Liver (tissue), 8 donors: ENCODE measurements at regions not wholly inside any gene's neighbourhood (a gene's known extent, or its start where the extent isn't known, plus 50 kb on each side); places are given as distances from the start of the nearest gene placed in this dataset.

Experiments used
- DNase-seq: peaks from one replicate; pipeline ENCODE4 v3.0.0-alpha.2; 2017; ENCODE audit warnings: low spot score
- H3K27ac ChIP-seq, 2 donors: one replicate each; pipeline ENCODE4 v1.7.0; 2013; ENCODE audit warnings: inconsistent platforms in 2 of 2, low read length in 2 of 2, control low read depth in 1 of 2, low read depth in 1 of 2, mild to moderate bottlenecking in 1 of 2
- H3K27me3 ChIP-seq, 4 donors: one replicate each; pipeline versions ENCODE4 v1.6.1 to v1.7.0; 2013; ENCODE audit warnings: low read length in 3 of 4, inconsistent platforms in 1 of 4, mild to moderate bottlenecking in 1 of 4, moderate library complexity in 1 of 4; ENCODE audit not compliant: control insufficient read depth in 4 of 4, insufficient read depth in 4 of 4
- H3K36me3 ChIP-seq, 4 donors: one replicate each; pipeline versions ENCODE4 v1.6.1 to v1.7.0; 2013; ENCODE audit warnings: low read length in 3 of 4, mild to moderate bottlenecking in 3 of 4, low read depth in 1 of 4, moderate library complexity in 1 of 4; ENCODE audit not compliant: control insufficient read depth in 4 of 4, insufficient read depth in 3 of 4
- H3K4me1 ChIP-seq, 4 donors: one replicate each; pipeline versions ENCODE4 v1.6.1 to v1.7.0; 2013; ENCODE audit warnings: low read length in 3 of 4, mild to moderate bottlenecking in 3 of 4, moderate library complexity in 1 of 4; ENCODE audit not compliant: control insufficient read depth in 4 of 4, insufficient read depth in 4 of 4
- H3K4me3 ChIP-seq, 3 donors: one replicate each; pipeline versions ENCODE4 v1.6.1 to v1.7.0; 2013; ENCODE audit warnings: low read length in 3 of 3, control low read depth in 1 of 3, low read depth in 1 of 3, mild to moderate bottlenecking in 1 of 3
- H3K9ac ChIP-seq, 2 donors: one replicate each; pipeline ENCODE4 v1.7.0; 2013; ENCODE audit warnings: low read length in 2 of 2, mild to moderate bottlenecking in 2 of 2, moderate library complexity in 2 of 2, control low read depth in 1 of 2, low read depth in 1 of 2
- H3K9me3 ChIP-seq, 4 donors: one replicate each; pipeline versions ENCODE4 v1.6.1 to v1.7.0; 2013; ENCODE audit warnings: low read length in 3 of 4; ENCODE audit not compliant: control insufficient read depth in 4 of 4
- EGR1 ChIP-seq, 2 donors: IDR thresholded peaks; 2 replicates each; pipeline ENCODE4 v1.6.1; 2016 to 2018; ENCODE audit warnings: antibody characterized with exemption in 2 of 2, low read depth in 2 of 2
- FOXA1 ChIP-seq: IDR thresholded peaks from 2 replicates; pipeline ENCODE4 v1.6.1; 2016; ENCODE audit warnings: antibody characterized with exemption
- FOXA2 ChIP-seq: IDR thresholded peaks from 2 replicates; pipeline ENCODE4 v1.6.1; 2016; ENCODE audit warnings: antibody characterized with exemption
- GABPA ChIP-seq, 2 donors: IDR thresholded peaks in 1 of 2; conservative IDR thresholded peaks in 1 of 2; 2 replicates each; pipeline ENCODE4 v1.6.1; 2016; ENCODE audit warnings: antibody characterized with exemption in 2 of 2, mild to moderate bottlenecking in 1 of 2, moderate library complexity in 1 of 2
- HNF4G ChIP-seq: IDR thresholded peaks from 2 replicates; pipeline ENCODE4 v1.6.1; 2016; ENCODE audit warnings: antibody characterized with exemption
- JUND ChIP-seq, 2 donors: IDR thresholded peaks; 2 replicates each; pipeline ENCODE4 v1.6.1; 2016; ENCODE audit warnings: antibody characterized with exemption in 2 of 2
- MAX ChIP-seq: IDR thresholded peaks from 2 replicates; pipeline ENCODE4 v1.6.1; 2016; ENCODE audit warnings: antibody characterized with exemption
- NR2F2 ChIP-seq: IDR thresholded peaks from 2 replicates; pipeline ENCODE4 v1.6.1; 2016; ENCODE audit warnings: antibody characterized with exemption
- RXRA ChIP-seq, 2 donors: IDR thresholded peaks; 2 replicates each; pipeline ENCODE4 v1.6.1; 2017 to 2018; ENCODE audit warnings: antibody characterized with exemption in 2 of 2, mild to moderate bottlenecking in 1 of 2
- TAF1 ChIP-seq: conservative IDR thresholded peaks from 2 replicates; pipeline ENCODE4 v1.6.1; 2016; ENCODE audit warnings: antibody characterized with exemption, mild to moderate bottlenecking
- YY1 ChIP-seq: IDR thresholded peaks from 2 replicates; pipeline ENCODE4 v1.6.1; 2016; ENCODE audit warnings: antibody characterized with exemption, mild to moderate bottlenecking
- WGBS: extraction: QIAGEN DNeasy Blood & Tissue Kit; methylation state at CpG from one replicate; pipeline ENCODE4 v1.1.7; 2013; 5-methylcytosine and 5-hydroxymethylcytosine counted together
- TF ChIP-seq, protein P1 (sequence below): IDR thresholded peaks from 2 replicates; pipeline ENCODE4 v1.6.1; 2016; ENCODE audit warnings: antibody characterized with exemption
- TF ChIP-seq, protein P2 (sequence below): fragments of 150-350 bp; IDR thresholded peaks from 2 replicates; pipeline ENCODE4 v1.5.1; 2017; ENCODE audit warnings: improper control_type of control experiment, low read depth, low read length; ENCODE audit not compliant: missing input control
- TF ChIP-seq, protein P3 (sequence below): IDR thresholded peaks from 2 replicates; pipeline ENCODE4 v1.6.1; 2016; ENCODE audit warnings: antibody characterized with exemption
- donor health status: healthy.
- donor health status: healthy.
- donor health status: healthy.
- donor health status: healthy.
- donor health status: healthy.

DNA sequence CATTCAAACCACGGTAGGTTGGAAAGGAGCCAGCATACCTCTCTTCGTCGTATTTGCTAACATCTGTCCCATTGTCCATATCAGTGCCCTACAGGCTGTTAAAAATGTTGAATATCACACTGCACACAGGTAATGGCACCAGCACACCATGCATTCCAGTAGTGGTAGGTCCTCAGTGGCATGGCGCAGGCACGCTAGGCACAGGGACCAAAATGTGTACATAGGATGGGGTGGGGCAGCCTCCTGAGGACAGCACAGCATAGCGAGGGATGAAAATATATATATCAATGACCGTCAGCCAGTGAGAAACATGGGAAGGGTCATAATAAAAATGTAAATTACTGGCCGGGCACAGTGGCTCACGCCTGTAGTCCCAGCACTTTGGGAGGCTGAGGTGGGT, 99.9 kb upstream of the CTBP2 start:
- no peak for DNase-seq
- Histone ChIP-seq H3K9me3 (no peaks in the 10 kb centered on the region), H3K9ac (no peak overlapping the region), H3K36me3 (no peaks in the 10 kb centered on the region), H3K4me1 (no peaks in the 10 kb centered on the region), H3K27ac (no peak overlapping the region), H3K4me3 (no peak overlapping the region), H3K27me3 (peaks cover 0 to 4% (median 0%) of the 10 kb centered on the region in 4 donors)
- TF ChIP-seq TAF1 = no peak
- no peak for TF ChIP-seq FOXA2
- no peak for TF ChIP-seq NR2F2
- TF ChIP-seq HNF4G = no peak
- TF ChIP-seq, protein P1, sequence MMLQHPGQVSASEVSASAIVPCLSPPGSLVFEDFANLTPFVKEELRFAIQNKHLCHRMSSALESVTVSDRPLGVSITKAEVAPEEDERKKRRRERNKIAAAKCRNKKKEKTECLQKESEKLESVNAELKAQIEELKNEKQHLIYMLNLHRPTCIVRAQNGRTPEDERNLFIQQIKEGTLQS = no peak
- TF ChIP-seq JUND (IDR thresholded peaks at IDR 0.05) = no peak
- no peak for TF ChIP-seq MAX
- TF ChIP-seq RXRA (IDR thresholded peaks at IDR 0.05) = no peak
- no peak for TF ChIP-seq YY1
- TF ChIP-seq, protein P2, sequence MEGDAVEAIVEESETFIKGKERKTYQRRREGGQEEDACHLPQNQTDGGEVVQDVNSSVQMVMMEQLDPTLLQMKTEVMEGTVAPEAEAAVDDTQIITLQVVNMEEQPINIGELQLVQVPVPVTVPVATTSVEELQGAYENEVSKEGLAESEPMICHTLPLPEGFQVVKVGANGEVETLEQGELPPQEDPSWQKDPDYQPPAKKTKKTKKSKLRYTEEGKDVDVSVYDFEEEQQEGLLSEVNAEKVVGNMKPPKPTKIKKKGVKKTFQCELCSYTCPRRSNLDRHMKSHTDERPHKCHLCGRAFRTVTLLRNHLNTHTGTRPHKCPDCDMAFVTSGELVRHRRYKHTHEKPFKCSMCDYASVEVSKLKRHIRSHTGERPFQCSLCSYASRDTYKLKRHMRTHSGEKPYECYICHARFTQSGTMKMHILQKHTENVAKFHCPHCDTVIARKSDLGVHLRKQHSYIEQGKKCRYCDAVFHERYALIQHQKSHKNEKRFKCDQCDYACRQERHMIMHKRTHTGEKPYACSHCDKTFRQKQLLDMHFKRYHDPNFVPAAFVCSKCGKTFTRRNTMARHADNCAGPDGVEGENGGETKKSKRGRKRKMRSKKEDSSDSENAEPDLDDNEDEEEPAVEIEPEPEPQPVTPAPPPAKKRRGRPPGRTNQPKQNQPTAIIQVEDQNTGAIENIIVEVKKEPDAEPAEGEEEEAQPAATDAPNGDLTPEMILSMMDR = no peak
- WGBS = 84% methylated on average over 9 of the region's 9 CpGs

DNA sequence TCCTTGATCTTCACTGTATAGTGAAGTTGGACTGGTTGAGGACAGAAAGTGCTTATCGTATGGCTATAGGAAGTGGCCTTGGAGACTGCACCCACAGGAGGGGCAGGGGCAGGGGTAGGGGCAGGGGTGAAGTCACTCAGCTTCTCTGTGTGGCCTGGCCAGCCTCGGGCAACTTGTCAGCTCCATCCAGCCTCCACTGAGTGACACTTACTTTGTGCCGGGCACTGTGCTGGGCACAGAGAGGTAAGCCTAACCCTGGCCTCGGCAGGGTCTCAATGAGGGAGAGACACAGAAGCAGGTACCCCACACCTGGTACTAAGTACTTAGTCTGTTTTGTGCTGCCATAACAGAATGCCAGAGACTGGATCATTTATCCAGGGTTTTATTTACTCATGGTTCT, 99.3 kb upstream of the CTBP2 start:
- no peak overlapping the region for H3K4me3 ChIP-seq
- no peaks in the 10 kb centered on the region for H3K9me3 ChIP-seq
- DNase-seq = no peak
- peaks cover 0 to under 1% (median 0%) of the 10 kb centered on the region in 4 donors for H3K27me3 ChIP-seq
- no peaks in the 10 kb centered on the region for H3K36me3 ChIP-seq
- no peak overlapping the region for H3K27ac ChIP-seq
- TF ChIP-seq FOXA1 = no peak
- TF ChIP-seq EGR1 (IDR thresholded peaks at IDR 0.05; ENCODE audit: low read depth in 2 of 2) = no peak
- no peak for TF ChIP-seq GABPA (IDR thresholded peaks at IDR 0.05 in 1 of 2, conservative IDR thresholded peaks at IDR 0.05 in 1 of 2)
- H3K9ac ChIP-seq = no peak overlapping the region
- 83% methylated on average over 4 of the region's 4 CpGs for WGBS
- H3K4me1 ChIP-seq = no peaks in the 10 kb centered on the region

- Histone ChIP-seq H3K27me3 (no peaks in the 10 kb centered on the region), H3K4me3 (no peak overlapping the region), H3K36me3 (no peaks in the 10 kb centered on the region), H3K9ac (no peak overlapping the region), H3K9me3 (no peaks in the 10 kb centered on the region), H3K4me1 (no peaks in the 10 kb centered on the region), H3K27ac (no peak overlapping the region)
- DNase-seq = no peak
- 83% methylated on average over 2 of the region's 2 CpGs for WGBS
- no peak for TF ChIP-seq JUND (IDR thresholded peaks at IDR 0.05)
Observed at GRCh38 chr10:125258676-125259075, 98.3 kb upstream of the CTBP2 start.

DNA sequence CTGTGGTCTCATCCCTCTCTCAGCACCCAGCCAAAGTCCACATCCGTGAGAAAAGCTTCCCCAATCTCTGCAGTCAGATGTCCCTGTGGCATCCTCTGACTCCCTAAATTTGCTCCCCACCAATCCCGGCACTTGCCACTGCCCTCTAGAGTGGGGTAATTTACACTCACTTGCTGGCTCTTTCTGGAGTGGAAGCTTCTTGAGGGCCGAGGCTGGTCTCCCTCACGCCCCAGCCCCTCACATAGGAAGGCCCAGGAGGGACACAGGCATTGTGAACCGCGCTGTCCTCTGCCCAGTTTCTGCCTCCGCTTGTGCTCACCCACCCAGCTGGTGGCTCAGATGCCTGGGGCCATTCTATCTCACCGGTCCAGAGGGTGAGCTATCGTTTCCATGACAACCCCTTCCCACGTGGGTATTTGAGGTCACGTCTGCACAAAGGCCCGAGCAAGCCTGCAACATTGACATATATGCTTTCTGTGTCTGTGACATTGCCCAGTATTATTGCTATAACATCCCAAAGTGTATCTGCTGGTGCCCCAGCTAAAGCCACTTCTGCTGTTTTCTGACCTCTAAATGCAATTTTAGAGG, 97.3 kb upstream of the CTBP2 start:
- TF ChIP-seq, protein P3, sequence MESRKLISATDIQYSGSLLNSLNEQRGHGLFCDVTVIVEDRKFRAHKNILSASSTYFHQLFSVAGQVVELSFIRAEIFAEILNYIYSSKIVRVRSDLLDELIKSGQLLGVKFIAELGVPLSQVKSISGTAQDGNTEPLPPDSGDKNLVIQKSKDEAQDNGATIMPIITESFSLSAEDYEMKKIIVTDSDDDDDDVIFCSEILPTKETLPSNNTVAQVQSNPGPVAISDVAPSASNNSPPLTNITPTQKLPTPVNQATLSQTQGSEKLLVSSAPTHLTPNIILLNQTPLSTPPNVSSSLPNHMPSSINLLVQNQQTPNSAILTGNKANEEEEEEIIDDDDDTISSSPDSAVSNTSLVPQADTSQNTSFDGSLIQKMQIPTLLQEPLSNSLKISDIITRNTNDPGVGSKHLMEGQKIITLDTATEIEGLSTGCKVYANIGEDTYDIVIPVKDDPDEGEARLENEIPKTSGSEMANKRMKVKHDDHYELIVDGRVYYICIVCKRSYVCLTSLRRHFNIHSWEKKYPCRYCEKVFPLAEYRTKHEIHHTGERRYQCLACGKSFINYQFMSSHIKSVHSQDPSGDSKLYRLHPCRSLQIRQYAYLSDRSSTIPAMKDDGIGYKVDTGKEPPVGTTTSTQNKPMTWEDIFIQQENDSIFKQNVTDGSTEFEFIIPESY = no peak
- no peak for DNase-seq
- Histone ChIP-seq H3K27ac (no peak overlapping the region), H3K4me3 (no peak overlapping the region), H3K27me3 (no peaks in the 10 kb centered on the region), H3K4me1 (no peaks in the 10 kb centered on the region), H3K9me3 (peaks cover 0 to 5% (median 1%) of the 10 kb centered on the region in 4 donors), H3K36me3 (no peaks in the 10 kb centered on the region), H3K9ac (no peak overlapping the region)
- WGBS = 67% methylated on average over 12 of the region's 12 CpGs
